ENCODE measurements at regions not wholly inside any gene's neighbourhood (a gene's known extent, or its start where the extent isn't known, plus 50 kb on each side); places are given as distances from the start of the nearest gene placed in this dataset.

DNA sequence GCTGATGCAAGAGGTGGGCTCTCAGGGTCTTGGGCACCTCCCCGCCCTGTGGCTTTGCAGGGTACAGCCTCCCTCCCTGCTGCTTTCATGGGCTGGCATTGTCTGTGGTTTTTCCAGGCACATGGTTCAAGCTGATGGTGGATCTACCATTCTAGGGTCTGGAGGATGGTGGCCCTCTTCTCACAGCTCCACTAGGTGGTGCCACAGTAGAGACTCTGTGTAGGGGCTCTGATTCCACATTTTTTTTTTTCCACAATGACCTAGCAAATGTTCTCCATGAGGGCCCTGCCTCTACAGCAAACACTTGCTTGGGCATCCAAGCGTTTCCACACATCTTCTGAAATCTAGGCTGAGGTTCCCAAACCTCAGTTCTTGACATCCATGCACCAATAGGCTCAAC, 657.9 kb upstream of the CT83 start:
- no peak for TF ChIP-seq CTCF (IDR thresholded peaks at IDR 0.05; ENCODE audit: low read depth, low read length, missing input control)
- TF ChIP-seq NR2F2 (IDR thresholded peaks at IDR 0.05): no peak
- TF ChIP-seq GABPA (IDR thresholded peaks at IDR 0.05 in 1 of 2, conservative IDR thresholded peaks at IDR 0.05 in 1 of 2): no peak
- TF ChIP-seq RXRA (IDR thresholded peaks at IDR 0.05): no peak
- TF ChIP-seq, protein P1, sequence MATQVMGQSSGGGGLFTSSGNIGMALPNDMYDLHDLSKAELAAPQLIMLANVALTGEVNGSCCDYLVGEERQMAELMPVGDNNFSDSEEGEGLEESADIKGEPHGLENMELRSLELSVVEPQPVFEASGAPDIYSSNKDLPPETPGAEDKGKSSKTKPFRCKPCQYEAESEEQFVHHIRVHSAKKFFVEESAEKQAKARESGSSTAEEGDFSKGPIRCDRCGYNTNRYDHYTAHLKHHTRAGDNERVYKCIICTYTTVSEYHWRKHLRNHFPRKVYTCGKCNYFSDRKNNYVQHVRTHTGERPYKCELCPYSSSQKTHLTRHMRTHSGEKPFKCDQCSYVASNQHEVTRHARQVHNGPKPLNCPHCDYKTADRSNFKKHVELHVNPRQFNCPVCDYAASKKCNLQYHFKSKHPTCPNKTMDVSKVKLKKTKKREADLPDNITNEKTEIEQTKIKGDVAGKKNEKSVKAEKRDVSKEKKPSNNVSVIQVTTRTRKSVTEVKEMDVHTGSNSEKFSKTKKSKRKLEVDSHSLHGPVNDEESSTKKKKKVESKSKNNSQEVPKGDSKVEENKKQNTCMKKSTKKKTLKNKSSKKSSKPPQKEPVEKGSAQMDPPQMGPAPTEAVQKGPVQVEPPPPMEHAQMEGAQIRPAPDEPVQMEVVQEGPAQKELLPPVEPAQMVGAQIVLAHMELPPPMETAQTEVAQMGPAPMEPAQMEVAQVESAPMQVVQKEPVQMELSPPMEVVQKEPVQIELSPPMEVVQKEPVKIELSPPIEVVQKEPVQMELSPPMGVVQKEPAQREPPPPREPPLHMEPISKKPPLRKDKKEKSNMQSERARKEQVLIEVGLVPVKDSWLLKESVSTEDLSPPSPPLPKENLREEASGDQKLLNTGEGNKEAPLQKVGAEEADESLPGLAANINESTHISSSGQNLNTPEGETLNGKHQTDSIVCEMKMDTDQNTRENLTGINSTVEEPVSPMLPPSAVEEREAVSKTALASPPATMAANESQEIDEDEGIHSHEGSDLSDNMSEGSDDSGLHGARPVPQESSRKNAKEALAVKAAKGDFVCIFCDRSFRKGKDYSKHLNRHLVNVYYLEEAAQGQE (IDR thresholded peaks at IDR 0.05): no peak
